SK-N-SH (cell line): ENCODE measurements at regions not wholly inside any gene's neighbourhood (a gene's known extent, or its start where the extent isn't known, plus 50 kb on each side); places are given as distances from the start of the nearest gene placed in this dataset.

Experiments
- RFX5 ChIP-seq: IDR thresholded peaks from 2 replicates; pipeline ENCODE4 v1.6.1; 2012; ENCODE audit warnings: mild to moderate bottlenecking, improper control_type of control experiment, low read length
- YY1 ChIP-seq: IDR thresholded peaks from 2 replicates; pipeline ENCODE4 v1.4.0; 2012; ENCODE audit warnings: low read depth, mild to moderate bottlenecking
- TF ChIP-seq, protein P1 (sequence below): fragments of 200-600 bp; sonication (generic); IDR thresholded peaks from 2 replicates; pipeline ENCODE4 v1.6.1; 2017; ENCODE audit warnings: antibody characterized with exemption, mild to moderate bottlenecking, moderate library complexity

- no peak for TF ChIP-seq YY1
- TF ChIP-seq RFX5 = no peak
- TF ChIP-seq, protein P1, sequence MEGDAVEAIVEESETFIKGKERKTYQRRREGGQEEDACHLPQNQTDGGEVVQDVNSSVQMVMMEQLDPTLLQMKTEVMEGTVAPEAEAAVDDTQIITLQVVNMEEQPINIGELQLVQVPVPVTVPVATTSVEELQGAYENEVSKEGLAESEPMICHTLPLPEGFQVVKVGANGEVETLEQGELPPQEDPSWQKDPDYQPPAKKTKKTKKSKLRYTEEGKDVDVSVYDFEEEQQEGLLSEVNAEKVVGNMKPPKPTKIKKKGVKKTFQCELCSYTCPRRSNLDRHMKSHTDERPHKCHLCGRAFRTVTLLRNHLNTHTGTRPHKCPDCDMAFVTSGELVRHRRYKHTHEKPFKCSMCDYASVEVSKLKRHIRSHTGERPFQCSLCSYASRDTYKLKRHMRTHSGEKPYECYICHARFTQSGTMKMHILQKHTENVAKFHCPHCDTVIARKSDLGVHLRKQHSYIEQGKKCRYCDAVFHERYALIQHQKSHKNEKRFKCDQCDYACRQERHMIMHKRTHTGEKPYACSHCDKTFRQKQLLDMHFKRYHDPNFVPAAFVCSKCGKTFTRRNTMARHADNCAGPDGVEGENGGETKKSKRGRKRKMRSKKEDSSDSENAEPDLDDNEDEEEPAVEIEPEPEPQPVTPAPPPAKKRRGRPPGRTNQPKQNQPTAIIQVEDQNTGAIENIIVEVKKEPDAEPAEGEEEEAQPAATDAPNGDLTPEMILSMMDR = no peak
Measured at GRCh38 chr1:59098655-59099054, 198.2 kb upstream of the FGGY start.
